ENCODE measurements at regions not wholly inside any gene's neighbourhood (a gene's known extent, or its start where the extent isn't known, plus 50 kb on each side); places are given as distances from the start of the nearest gene placed in this dataset.

DNA sequence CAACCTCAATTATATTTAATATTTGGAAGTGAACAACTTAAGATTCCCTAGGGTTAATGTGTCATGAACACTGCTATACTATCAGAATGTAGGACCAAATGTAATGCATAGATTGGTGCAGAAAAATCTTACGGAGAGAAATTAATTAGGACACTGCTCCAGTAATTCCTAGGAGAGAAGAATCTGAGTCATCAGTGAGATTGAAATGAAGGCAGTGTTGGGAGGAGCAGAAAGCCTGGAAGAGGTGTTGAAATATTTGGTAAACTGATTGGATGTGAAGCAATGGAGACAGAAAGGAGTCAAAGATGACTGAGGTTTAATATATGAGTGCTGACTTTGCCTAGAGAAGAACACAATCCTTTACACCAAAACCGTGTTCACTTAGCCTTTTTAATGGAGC lies 836.0 kb downstream of the FAM181B start:
- H3K9me3 ChIP-seq (ENCODE audit: control insufficient read depth, insufficient read depth, low read length) = no peaks in the 10 kb centered on the region

GRCh38 chr11:81895258-81895657 lies 838.4 kb downstream of the FAM181B start:
- TF ChIP-seq CTCF (IDR thresholded peaks at IDR 0.05; ENCODE audit: low read depth, low read length) = no peak
- no peak for DNase-seq (ENCODE audit: low read depth, low spot score)
- H3K4me3 ChIP-seq (ENCODE audit: low read depth, low read length) = no peak overlapping the region
- ChIA-PET CTCF (no interaction called here), POLR2A (no interaction called here)
- H3K9me3 ChIP-seq (ENCODE audit: control insufficient read depth, insufficient read depth, low read length) = no peaks in the 10 kb centered on the region
- no peak overlapping the region for H3K27ac ChIP-seq (ENCODE audit: low read depth, low read length)
- no peaks in the 10 kb centered on the region for H3K27me3 ChIP-seq (ENCODE audit: control insufficient read depth, insufficient read depth, low read length)

More for the DNA sequence above, 836.0 kb downstream of the FAM181B start:
- Histone ChIP-seq H3K4me3 (ENCODE audit: low read depth, low read length) (no peak overlapping the region), H3K27ac (ENCODE audit: low read depth, low read length) (no peak overlapping the region), H3K27me3 (ENCODE audit: control insufficient read depth, insufficient read depth, low read length) (no peaks in the 10 kb centered on the region)
- ChIA-PET POLR2A (no interaction called here), CTCF (no interaction called here)
- DNase-seq (ENCODE audit: low read depth, low spot score) = no peak
- no peak for TF ChIP-seq CTCF (IDR thresholded peaks at IDR 0.05; ENCODE audit: low read depth, low read length)

DNA sequence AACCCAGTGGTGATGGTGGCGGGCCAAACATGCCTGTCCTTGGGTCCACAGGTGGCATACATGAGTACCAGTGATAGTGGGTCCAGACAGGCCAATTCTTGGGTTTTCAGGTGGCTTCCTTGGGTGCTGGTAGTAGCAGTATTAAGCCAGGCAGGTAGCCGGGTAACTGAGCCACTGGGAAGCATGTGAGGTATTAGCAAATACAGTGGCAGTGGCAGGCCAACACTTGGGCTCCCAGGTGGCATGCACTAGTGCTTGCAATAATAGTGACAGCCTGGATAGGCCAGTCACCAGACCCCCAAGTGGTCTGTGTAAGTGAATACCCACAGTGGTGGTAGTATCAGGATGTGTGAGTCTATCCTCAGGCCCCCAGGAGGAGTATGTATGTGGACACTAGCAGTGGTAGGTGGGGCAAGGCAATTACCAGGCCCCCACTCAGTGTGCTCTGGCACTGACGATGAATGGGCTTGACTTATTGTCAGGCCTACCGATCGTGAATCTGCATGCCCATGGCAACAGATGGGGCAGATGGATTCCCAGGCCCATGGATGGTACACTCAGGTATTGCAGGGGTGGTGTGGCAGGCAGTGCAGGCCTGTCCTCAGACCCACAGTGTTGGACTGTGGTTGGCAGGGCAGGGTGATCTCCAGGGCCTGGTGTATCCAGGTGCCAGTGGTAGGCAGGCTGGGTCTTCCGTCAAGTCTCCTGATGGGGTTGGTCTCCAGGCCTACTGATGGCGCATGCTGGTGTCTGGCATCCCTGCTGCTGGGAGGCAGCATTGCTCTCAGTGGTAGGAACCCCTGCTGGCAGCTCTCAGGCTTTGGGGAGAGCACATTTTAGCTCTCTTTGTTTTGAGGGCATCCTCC lies 840.7 kb downstream of the FAM181B start:
- CTCF ChIA-PET = no interaction called here
- Histone ChIP-seq H3K9me3 (ENCODE audit: control insufficient read depth, insufficient read depth, low read length) (no peaks in the 10 kb centered on the region), H3K4me3 (ENCODE audit: low read depth, low read length) (no peak overlapping the region), H3K27me3 (ENCODE audit: control insufficient read depth, insufficient read depth, low read length) (no peaks in the 10 kb centered on the region), H3K27ac (ENCODE audit: low read depth, low read length) (no peak overlapping the region)
- DNase-seq (ENCODE audit: low read depth, low spot score) = no peak
- POLR2A ChIA-PET = no interaction called here
- no peak for TF ChIP-seq CTCF (IDR thresholded peaks at IDR 0.05; ENCODE audit: low read depth, low read length)

- H3K9me3 ChIP-seq (ENCODE audit: control insufficient read depth, insufficient read depth, low read length) = no peaks in the 10 kb centered on the region
- H3K27me3 ChIP-seq (ENCODE audit: control insufficient read depth, insufficient read depth, low read length) = no peaks in the 10 kb centered on the region
- H3K4me3 ChIP-seq (ENCODE audit: low read depth, low read length) = no peak overlapping the region
- TF ChIP-seq CTCF (IDR thresholded peaks at IDR 0.05; ENCODE audit: low read depth, low read length) = no peak
- no peak for DNase-seq (ENCODE audit: low read depth, low spot score)
- CTCF ChIA-PET = no interaction called here
- POLR2A ChIA-PET = no interaction called here
- H3K27ac ChIP-seq (ENCODE audit: low read depth, low read length) = no peak overlapping the region
Measured at GRCh38 chr11:81888391-81888790, 845.3 kb downstream of the FAM181B start.

DNA sequence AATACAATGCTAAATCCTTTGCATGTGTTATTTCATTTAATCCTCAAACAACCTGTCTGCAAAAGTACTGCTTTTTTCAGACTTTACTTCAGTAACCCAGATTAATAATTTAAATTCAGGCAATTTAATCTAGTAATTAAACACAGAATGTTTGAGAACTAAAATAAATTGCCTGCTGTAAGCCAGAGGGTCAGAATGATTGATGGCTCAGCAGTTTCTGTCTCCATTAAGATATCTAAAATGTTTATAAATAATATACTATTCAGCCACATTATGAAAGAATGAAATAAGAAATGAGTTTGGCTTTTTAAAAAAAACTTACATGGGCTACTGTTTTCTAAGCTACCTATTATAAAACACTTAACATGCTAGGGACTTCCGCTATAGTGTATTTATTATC lies 846.0 kb downstream of the FAM181B start:
- no peak overlapping the region for H3K27ac ChIP-seq (ENCODE audit: low read depth, low read length)
- H3K27me3 ChIP-seq (ENCODE audit: control insufficient read depth, insufficient read depth, low read length) = no peaks in the 10 kb centered on the region
- POLR2A ChIA-PET = no interaction called here
- no peak overlapping the region for H3K4me3 ChIP-seq (ENCODE audit: low read depth, low read length)
- no peak for DNase-seq (ENCODE audit: low read depth, low spot score)
- TF ChIP-seq CTCF (IDR thresholded peaks at IDR 0.05; ENCODE audit: low read depth, low read length) = no peak
- CTCF ChIA-PET = no interaction called here
- H3K9me3 ChIP-seq (ENCODE audit: control insufficient read depth, insufficient read depth, low read length) = no peaks in the 10 kb centered on the region
